SK-N-SH (cell line): ENCODE measurements at regions not wholly inside any gene's neighbourhood (a gene's known extent, or its start where the extent isn't known, plus 50 kb on each side); places are given as distances from the start of the nearest gene placed in this dataset.
"Not testable (repeated sequence)": the region's sequence is repeated elsewhere in the genome, so short reads cannot be mapped to it uniquely, and the experiment has no call there.

Source experiments
- CTCF ChIA-PET: fragments of 300-600, 350-600 bp; formaldehyde crosslinking; extraction: SDS; loops from one replicate; lab custom pipeline; 2021; lab: Yijun Ruan, JAX
- POLR2A ChIA-PET: fragments of 350-600 bp; sonication (Branson Sonifier 250); formaldehyde crosslinking; extraction: SDS; loops from one replicate; lab custom pipeline; 2020; ENCODE audit warnings: antibody characterized with exemption, inconsistent platforms; lab: Yijun Ruan, JAX
- DNase-seq: peaks from one replicate; pipeline ENCODE4 v3.0.0; 2012
- H2AFZ ChIP-seq: fragments of 200-600 bp; sonication (generic); 2 replicates; pipeline ENCODE4 v1.8.1; 2016; ENCODE audit warnings: antibody characterized with exemption, mild to moderate bottlenecking, low read depth
- H3F3A ChIP-seq: fragments of 200-600 bp; sonication (generic); replicated peaks from 2 replicates; pipeline ENCODE3; 2016; ENCODE audit warnings: antibody characterized with exemption, mild to moderate bottlenecking; ENCODE audit not compliant: insufficient read depth
- H3K27ac ChIP-seq, 2 experiments: fragments of 200-500 bp in 1 of 2; fragments of 200-600 bp in 1 of 2; sonication (Bioruptor generic) in 1 of 2; sonication (generic), shearing (Covaris generic) in 1 of 2; 2 replicates each; pipeline versions ENCODE4 v1.5.1 to v1.6.1; 2014 to 2016; ENCODE audit warnings: low read depth in 2 of 2, inconsistent platforms in 1 of 2, low read length in 1 of 2, mild to moderate bottlenecking in 1 of 2, mixed read lengths in 1 of 2
- H3K27me3 ChIP-seq: fragments of 200-600 bp; sonication (generic), shearing (Covaris generic); 2 replicates; pipeline ENCODE4 v1.6.1; 2016; ENCODE audit warnings: mixed run types; ENCODE audit not compliant: insufficient read depth
- H3K36me3 ChIP-seq, 2 experiments: fragments of 200-500 bp in 1 of 2; fragments of 200-600 bp in 1 of 2; sonication (Bioruptor generic) in 1 of 2; sonication (generic) in 1 of 2; replicated peaks in 1 of 2; 2 replicates each; pipeline versions ENCODE3 to v1.5.1; 2014 to 2016; ENCODE audit warnings: low read length in 1 of 2, mild to moderate bottlenecking in 1 of 2; ENCODE audit not compliant: insufficient read depth in 2 of 2, control insufficient read depth in 1 of 2
- H3K4me1 ChIP-seq, 2 experiments: fragments of 200-500 bp in 1 of 2; fragments of 200-600 bp in 1 of 2; sonication (Bioruptor generic) in 1 of 2; sonication (generic), shearing (Covaris generic) in 1 of 2; 2 replicates each; pipeline versions ENCODE4 v1.5.1 to v1.6.1; 2014 to 2016; ENCODE audit warnings: low read depth in 1 of 2, low read length in 1 of 2, mixed run types in 1 of 2; ENCODE audit not compliant: insufficient read depth in 2 of 2, control insufficient read depth in 1 of 2
- H3K4me2 ChIP-seq: fragments of 200-600 bp; sonication (generic), shearing (Covaris generic); 2 replicates; pipeline ENCODE4 v1.6.1; 2017; ENCODE audit warnings: mixed run types
- H3K4me3 ChIP-seq, 2 experiments: fragments of 200-500 bp in 1 of 2; fragments of 200-600 bp in 1 of 2; sonication (Bioruptor generic) in 1 of 2; sonication (generic), shearing (Covaris generic) in 1 of 2; 2 replicates each; pipeline versions ENCODE4 v1.5.1 to v1.8.1; 2014 to 2016; ENCODE audit warnings: low read depth in 2 of 2, inconsistent platforms in 1 of 2, low read length in 1 of 2, mild to moderate bottlenecking in 1 of 2, mixed read lengths in 1 of 2, moderate library complexity in 1 of 2
- H3K79me2 ChIP-seq: fragments of 200-600 bp; sonication (generic); 2 replicates; pipeline ENCODE4 v1.8.1; 2017; ENCODE audit warnings: mild to moderate bottlenecking; ENCODE audit not compliant: insufficient read depth
- H3K9ac ChIP-seq: fragments of 200-600 bp; sonication (generic); 2 replicates; pipeline ENCODE4 v1.6.1; 2017; ENCODE audit warnings: mixed run types
- H3K9me2 ChIP-seq: fragments of 200-600 bp; sonication (generic); 2 replicates; pipeline ENCODE4 v1.6.1; 2017; ENCODE audit warnings: mixed run types
- H3K9me3 ChIP-seq: fragments of 200-600 bp; sonication (generic); 2 replicates; pipeline ENCODE4 v1.6.1; 2017; ENCODE audit warnings: mixed run types, mild to moderate bottlenecking, moderate library complexity
- H4K20me1 ChIP-seq: fragments of 200-600 bp; sonication (generic); 2 replicates; pipeline ENCODE4 v1.6.1; 2017; ENCODE audit warnings: mild to moderate bottlenecking, mixed run types; ENCODE audit not compliant: insufficient read depth
- CTCF ChIP-seq: fragments of 200-600 bp; sonication (generic); IDR thresholded peaks from 2 replicates; pipeline ENCODE4 v1.6.1; 2017; ENCODE audit warnings: antibody characterized with exemption, mild to moderate bottlenecking, moderate library complexity
- EZH2phosphoT487 ChIP-seq: fragments of 200-600 bp; sonication (generic); IDR thresholded peaks from 2 replicates; pipeline ENCODE4 v1.6.1; 2017; ENCODE audit warnings: low read depth, mixed run types, mild to moderate bottlenecking, antibody characterized with exemption, moderate library complexity, borderline replicate concordance
- FOXJ3 ChIP-seq: sonication (generic); formaldehyde crosslinking; IDR thresholded peaks from 2 replicates; pipeline ENCODE4 v1.5.1; 2020; ENCODE audit warnings: mild to moderate bottlenecking, missing genetic modification reagents
- FOXM1 ChIP-seq: IDR thresholded peaks from 2 replicates; pipeline ENCODE4 v1.4.0; 2012; ENCODE audit warnings: low read depth, mild to moderate bottlenecking
- GATA2 ChIP-seq: sonication (generic); formaldehyde crosslinking; IDR thresholded peaks from 2 replicates; pipeline ENCODE4 v1.5.0; 2020; ENCODE audit warnings: mild to moderate bottlenecking, missing genetic modification reagents
- MXI1 ChIP-seq: IDR thresholded peaks from 2 replicates; pipeline ENCODE4 v1.6.1; 2012; ENCODE audit warnings: mild to moderate bottlenecking, low read depth, low read length, improper control_type of control experiment
- RFX5 ChIP-seq: IDR thresholded peaks from 2 replicates; pipeline ENCODE4 v1.6.1; 2012; ENCODE audit warnings: mild to moderate bottlenecking, improper control_type of control experiment, low read length
- RXRA ChIP-seq: IDR thresholded peaks from 2 replicates; pipeline ENCODE4 v1.4.0; 2012; ENCODE audit warnings: low read depth, mild to moderate bottlenecking, borderline replicate concordance
- SIN3A ChIP-seq: IDR thresholded peaks from 2 replicates; pipeline ENCODE4 v1.6.1; 2012; ENCODE audit warnings: low read depth, mild to moderate bottlenecking, low read length, moderate library complexity, borderline replicate concordance
- TAF1 ChIP-seq: IDR thresholded peaks from 2 replicates; pipeline ENCODE4 v1.6.1; 2012; ENCODE audit warnings: low read depth, mild to moderate bottlenecking, low read length, moderate library complexity, borderline replicate concordance
- WGBS: methylation state at CpG from one replicate; pipeline ENCODE4 v1.1.6; 2017; ENCODE audit warnings: low lambda C conversion rate; 5-methylcytosine and 5-hydroxymethylcytosine counted together
- TF ChIP-seq, protein P1 (sequence below): fragments of 150-350 bp; IDR thresholded peaks from 2 replicates; pipeline ENCODE4 v1.6.1; 2016; ENCODE audit warnings: mild to moderate bottlenecking, low read depth, low read length
- TF ChIP-seq, protein P2 (sequence below): IDR thresholded peaks from 2 replicates; pipeline ENCODE4 v1.6.1; 2012; ENCODE audit warnings: mild to moderate bottlenecking, low read depth, low read length, moderate library complexity

GRCh38 chr17:72472106-72472505 is 351.3 kb downstream of the SOX9 start:
- 93% methylated on average over 3 of the region's 3 CpGs for WGBS

DNA sequence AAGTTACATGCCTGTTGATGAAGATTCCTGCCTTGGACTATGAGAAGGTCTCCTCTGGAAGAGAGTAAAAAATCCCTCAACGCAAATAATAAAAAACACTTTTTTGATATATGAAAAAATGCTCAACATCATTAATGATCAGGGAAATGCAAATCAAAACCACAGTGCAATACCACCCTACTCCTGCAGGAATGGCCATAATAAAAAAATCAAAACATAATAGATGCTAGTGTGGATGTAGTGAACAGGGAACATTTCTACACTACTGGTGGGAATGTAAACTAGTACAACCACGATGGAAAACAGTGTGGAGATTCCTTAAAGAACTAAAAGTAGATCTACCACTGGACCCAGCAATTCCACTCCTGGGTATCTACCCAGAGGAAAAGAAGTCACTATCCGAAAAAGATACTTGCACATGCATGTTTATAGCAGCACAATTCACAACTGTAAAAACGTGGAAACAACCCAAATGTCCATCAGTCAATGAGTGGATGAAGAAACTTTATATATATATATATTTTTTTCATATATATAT is 352.1 kb downstream of the SOX9 start:
- H4K20me1 ChIP-seq, H3F3A ChIP-seq, DNase-seq, H3K9ac ChIP-seq, H3K4me3 ChIP-seq, H3K4me1 ChIP-seq, H2AFZ ChIP-seq, H3K9me3 ChIP-seq, H3K79me2 ChIP-seq, H3K27me3 ChIP-seq, H3K9me2 ChIP-seq, POLR2A ChIA-PET, H3K36me3 ChIP-seq, H3K27ac ChIP-seq, H3K4me2 ChIP-seq: not testable (repeated sequence)
- CTCF ChIA-PET: interaction anchor here (1.1 kb wide), 1 partner anchor 15 kb away, joined by 3 read pairs; no protein-coding TSS in a partner anchor
- WGBS: 64% methylated on average over 4 of the region's 4 CpGs

More at GRCh38 chr17:72472106-72472505, 351.3 kb downstream of the SOX9 start:
- Histone ChIP-seq H4K20me1 (no peaks in the 10 kb centered on the region), H3K27me3 (no peaks in the 10 kb centered on the region)
- no peak for TF ChIP-seq TAF1
- no peak for TF ChIP-seq EZH2phosphoT487
- no peak for TF ChIP-seq RFX5
- TF ChIP-seq, protein P1, sequence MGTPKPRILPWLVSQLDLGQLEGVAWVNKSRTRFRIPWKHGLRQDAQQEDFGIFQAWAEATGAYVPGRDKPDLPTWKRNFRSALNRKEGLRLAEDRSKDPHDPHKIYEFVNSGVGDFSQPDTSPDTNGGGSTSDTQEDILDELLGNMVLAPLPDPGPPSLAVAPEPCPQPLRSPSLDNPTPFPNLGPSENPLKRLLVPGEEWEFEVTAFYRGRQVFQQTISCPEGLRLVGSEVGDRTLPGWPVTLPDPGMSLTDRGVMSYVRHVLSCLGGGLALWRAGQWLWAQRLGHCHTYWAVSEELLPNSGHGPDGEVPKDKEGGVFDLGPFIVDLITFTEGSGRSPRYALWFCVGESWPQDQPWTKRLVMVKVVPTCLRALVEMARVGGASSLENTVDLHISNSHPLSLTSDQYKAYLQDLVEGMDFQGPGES: no peak
- TF ChIP-seq CTCF: no peak
- no peak for TF ChIP-seq GATA2 (CRISPR knock-in tag)
- no peak for TF ChIP-seq RXRA
- TF ChIP-seq, protein P2, sequence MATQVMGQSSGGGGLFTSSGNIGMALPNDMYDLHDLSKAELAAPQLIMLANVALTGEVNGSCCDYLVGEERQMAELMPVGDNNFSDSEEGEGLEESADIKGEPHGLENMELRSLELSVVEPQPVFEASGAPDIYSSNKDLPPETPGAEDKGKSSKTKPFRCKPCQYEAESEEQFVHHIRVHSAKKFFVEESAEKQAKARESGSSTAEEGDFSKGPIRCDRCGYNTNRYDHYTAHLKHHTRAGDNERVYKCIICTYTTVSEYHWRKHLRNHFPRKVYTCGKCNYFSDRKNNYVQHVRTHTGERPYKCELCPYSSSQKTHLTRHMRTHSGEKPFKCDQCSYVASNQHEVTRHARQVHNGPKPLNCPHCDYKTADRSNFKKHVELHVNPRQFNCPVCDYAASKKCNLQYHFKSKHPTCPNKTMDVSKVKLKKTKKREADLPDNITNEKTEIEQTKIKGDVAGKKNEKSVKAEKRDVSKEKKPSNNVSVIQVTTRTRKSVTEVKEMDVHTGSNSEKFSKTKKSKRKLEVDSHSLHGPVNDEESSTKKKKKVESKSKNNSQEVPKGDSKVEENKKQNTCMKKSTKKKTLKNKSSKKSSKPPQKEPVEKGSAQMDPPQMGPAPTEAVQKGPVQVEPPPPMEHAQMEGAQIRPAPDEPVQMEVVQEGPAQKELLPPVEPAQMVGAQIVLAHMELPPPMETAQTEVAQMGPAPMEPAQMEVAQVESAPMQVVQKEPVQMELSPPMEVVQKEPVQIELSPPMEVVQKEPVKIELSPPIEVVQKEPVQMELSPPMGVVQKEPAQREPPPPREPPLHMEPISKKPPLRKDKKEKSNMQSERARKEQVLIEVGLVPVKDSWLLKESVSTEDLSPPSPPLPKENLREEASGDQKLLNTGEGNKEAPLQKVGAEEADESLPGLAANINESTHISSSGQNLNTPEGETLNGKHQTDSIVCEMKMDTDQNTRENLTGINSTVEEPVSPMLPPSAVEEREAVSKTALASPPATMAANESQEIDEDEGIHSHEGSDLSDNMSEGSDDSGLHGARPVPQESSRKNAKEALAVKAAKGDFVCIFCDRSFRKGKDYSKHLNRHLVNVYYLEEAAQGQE: no peak
- TF ChIP-seq FOXJ3 (CRISPR knock-in tag): no peak
- no peak for TF ChIP-seq MXI1
- no peak for TF ChIP-seq FOXM1
- no peak for TF ChIP-seq SIN3A
- TF ChIP-seq, all 33 proteins: peak for 0
- Histone ChIP-seq H3K9me3 (no peaks in the 10 kb centered on the region), H3K4me1 (peaks cover 0 to 4% of the 10 kb centered on the region in 2 experiments; a peak in 1 of 4 replicates), H3K79me2 (peaks cover 10% of the 10 kb centered on the region), H3K36me3 (no peaks in the 10 kb centered on the region), H3F3A (no peaks in the 10 kb centered on the region), H3K4me2 (no peak overlapping the region), H3K9me2 (no peaks in the 10 kb centered on the region), H3K4me3 (no peak overlapping the region), H3K27ac (no peak overlapping the region), H2AFZ (no peak overlapping the region), H3K9ac (no peak overlapping the region)
- POLR2A ChIA-PET: no interaction called here
- CTCF ChIA-PET: interaction anchor here (0.6 to 2.3 kb wide), 3 partner anchors 15 to 1741 kb away, joined by 3 to 6 read pairs (median 4); no protein-coding TSS in a partner anchor
- no peak for DNase-seq
